GM21447 (cell line): ENCODE measurements at regions not wholly inside any gene's neighbourhood (a gene's known extent, or its start where the extent isn't known, plus 50 kb on each side); places are given as distances from the start of the nearest gene placed in this dataset.
A peak's percentile ranks its signal among the peaks of the same experiment; 100 is the strongest.
"Not testable (repeated sequence)": the region's sequence is repeated elsewhere in the genome, so short reads cannot be mapped to it uniquely, and the experiment has no call there.

Source experiments
- ATAC-seq: cut with Tn5 transposase; IDR thresholded peaks from one replicate; pipeline ENCODE4 v1.9.1; 2021; ENCODE audit not compliant: unreplicated experiment

- ATAC-seq = no peak
These were observed 147.4 kb downstream of the TENT5C start for GRCh38 chr1:117753232-117753631.

GRCh38 chr1:117753652-117754051 is 147.8 kb downstream of the TENT5C start:
- no peak for ATAC-seq

- ATAC-seq = no peak
These were observed 148.5 kb downstream of the TENT5C start for GRCh38 chr1:117754061-117754969.

DNA sequence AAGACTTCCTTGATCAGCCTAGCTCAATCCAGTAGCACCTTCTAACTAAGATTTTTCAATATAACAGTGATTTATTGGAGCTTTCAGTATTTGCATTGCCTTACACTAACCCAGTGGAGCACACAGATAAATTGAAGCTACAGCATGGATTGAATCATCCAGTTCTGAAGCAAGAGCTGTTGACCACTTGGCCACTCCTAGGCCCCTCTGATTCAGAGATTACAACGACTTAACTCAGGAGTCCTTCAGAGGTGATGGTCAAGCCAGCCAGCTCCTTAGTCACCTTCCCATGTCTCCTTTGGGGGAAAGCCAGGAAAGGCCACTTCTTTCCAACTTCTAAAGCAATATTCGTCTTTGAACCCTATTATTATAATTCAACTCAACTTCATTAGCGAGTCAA is 151.8 kb downstream of the TENT5C start:
- no peak for ATAC-seq

- peak; percentile 83 for ATAC-seq
These were observed 152.8 kb downstream of the TENT5C start for GRCh38 chr1:117758444-117759316.

DNA sequence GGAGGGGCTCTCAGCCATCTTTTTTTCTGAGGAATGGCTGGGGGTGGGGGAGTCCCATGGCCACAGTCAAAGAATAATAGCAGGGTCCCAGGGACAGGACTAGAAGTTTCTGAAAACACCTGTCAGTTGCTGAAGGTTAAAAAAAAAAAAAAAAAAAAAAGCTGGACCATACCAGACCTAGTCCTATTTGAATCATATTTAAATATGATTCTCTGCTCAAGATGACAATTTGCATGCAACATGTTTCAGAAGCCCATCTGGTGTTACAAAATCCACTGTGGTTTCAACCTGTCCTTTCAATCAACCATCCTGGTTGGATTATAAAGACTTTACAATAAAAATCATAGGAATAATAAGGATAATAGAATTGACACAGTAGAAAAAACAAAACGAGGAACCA is 153.7 kb downstream of the TENT5C start:
- ATAC-seq = no peak

GRCh38 chr1:117760069-117760468 is 154.2 kb downstream of the TENT5C start:
- ATAC-seq = no peak

DNA sequence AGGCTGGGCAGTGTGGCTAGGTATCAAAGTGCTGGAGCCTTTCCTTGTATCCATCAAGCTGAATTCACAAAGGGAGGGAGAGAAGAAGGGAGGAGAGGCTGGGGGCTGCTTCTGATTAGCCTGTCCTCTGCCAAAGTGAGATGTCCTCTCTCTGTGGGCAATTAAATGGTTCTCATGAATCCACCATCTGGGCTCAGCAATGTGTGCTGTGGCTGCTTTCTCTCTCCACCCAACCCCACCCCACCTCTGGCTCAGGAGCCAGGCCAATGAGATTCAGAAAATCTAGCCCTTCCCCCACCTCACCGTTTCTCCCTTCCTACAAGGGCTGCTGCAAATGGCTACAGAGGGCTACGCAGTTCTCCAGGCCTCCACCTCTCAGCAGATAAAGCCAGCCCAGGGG is 154.6 kb downstream of the TENT5C start:
- no peak for ATAC-seq

GRCh38 chr1:117767756-117768155 is 161.7 kb downstream of the GDAP2 start:
- ATAC-seq = not testable (repeated sequence)

DNA sequence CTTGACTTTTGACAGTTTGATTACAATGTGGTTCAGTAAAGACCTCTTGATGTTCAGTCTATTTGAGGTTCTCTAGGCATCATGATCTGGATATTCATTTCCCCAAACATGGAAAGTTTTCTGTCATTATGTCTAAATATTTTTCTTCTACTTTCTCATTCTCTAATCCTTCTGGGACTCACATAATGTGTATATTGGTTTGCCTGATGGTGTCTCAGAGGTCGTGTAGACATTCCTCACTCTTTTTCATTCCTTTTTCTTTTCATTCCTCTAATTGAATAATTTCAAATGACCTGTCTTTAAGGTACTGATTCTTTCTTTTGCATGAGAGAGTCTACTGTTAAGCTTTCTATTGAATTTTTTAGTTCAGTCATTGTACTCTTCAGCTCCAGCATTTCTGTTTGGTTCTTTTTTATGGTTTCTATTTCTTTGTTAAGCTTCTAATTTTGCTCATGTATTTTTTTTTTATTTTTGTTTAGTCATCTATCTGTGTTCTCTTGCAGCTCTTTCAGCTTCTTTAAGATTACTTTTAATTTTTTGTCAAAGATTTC is 158.4 kb downstream of the GDAP2 start:
- no peak for ATAC-seq

- ATAC-seq = no peak
These were observed 150.1 kb downstream of the GDAP2 start for GRCh38 chr1:117779364-117779763.

- no peak for ATAC-seq
These were observed 148.5 kb downstream of the GDAP2 start for GRCh38 chr1:117780687-117781475.

- no peak for ATAC-seq
These were observed 147.4 kb downstream of the GDAP2 start for GRCh38 chr1:117782056-117782455.

GRCh38 chr1:117783606-117784396 is 145.6 kb downstream of the GDAP2 start:
- ATAC-seq = no peak

GRCh38 chr1:117788014-117788413 is 141.4 kb downstream of the GDAP2 start:
- no peak for ATAC-seq

- no peak for ATAC-seq
These were observed 136.0 kb downstream of the GDAP2 start for GRCh38 chr1:117793413-117793812.

DNA sequence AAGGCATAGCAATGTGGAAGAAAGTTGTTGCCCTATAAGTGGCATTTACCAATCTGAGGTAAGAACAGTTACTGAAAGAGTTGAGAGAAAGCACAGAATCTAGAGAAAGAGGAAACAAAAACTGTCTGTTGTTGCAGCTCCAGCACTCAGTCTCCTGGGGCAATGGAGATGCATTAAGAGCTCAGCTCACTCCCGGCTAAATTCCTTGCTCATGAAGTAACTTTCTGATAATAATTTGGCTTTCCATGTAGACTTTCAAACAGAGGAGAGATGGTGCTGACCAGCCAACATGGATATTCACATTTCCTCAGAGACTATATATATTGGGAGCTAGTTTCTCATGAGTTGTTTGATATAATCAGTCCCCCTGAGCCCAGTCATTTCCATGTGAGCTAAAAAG is 135.3 kb downstream of the GDAP2 start:
- no peak for ATAC-seq

DNA sequence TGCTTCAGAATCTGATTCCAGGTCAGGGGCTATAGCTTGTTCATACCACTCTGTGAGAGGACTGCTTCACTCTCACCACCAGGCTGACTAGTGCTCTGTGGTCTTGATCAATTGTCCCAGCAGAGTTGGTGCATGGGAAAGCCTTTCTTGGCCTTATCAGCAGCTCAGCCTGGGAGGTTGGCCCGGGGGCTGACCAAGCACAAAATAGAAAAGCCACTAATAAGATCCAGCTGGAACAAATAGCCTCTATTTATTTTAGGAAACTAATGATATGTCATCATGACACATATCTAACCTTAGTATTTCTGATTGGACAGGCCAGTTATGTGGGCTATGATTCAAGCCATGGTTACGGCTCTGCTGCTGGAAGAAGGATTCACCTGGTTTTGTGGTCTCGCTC is 134.2 kb downstream of the GDAP2 start:
- ATAC-seq = no peak

- no peak for ATAC-seq
These were observed 133.6 kb downstream of the GDAP2 start for GRCh38 chr1:117795792-117796191.

- ATAC-seq = no peak
These were observed 133.2 kb downstream of the GDAP2 start for GRCh38 chr1:117796226-117796625.
